ENCODE measurements at regions not wholly inside any gene's neighbourhood (a gene's known extent, or its start where the extent isn't known, plus 50 kb on each side); places are given as distances from the start of the nearest gene placed in this dataset.

- H3K9me3 ChIP-seq (ENCODE audit: control insufficient read depth, low read length): no peaks in the 10 kb centered on the region
- H3K4me1 ChIP-seq (ENCODE audit: control insufficient read depth, insufficient read depth, low read length): peaks cover 7% of the 10 kb centered on the region
- no peaks in the 10 kb centered on the region for H3K27me3 ChIP-seq (ENCODE audit: control insufficient read depth, insufficient read depth, low read length, poor library complexity, severe bottlenecking)
- no peak overlapping the region for H3K4me3 ChIP-seq (ENCODE audit: insufficient read depth, low read depth, low read length)
- no peak overlapping the region for H3K27ac ChIP-seq (ENCODE audit: insufficient read depth, low read depth, low read length, poor library complexity, severe bottlenecking)
- WGBS, 2 experiments: 92 to 94% methylated on average over 5 of the region's 5 CpGs
- no peaks in the 10 kb centered on the region for H3K36me3 ChIP-seq (ENCODE audit: control insufficient read depth, insufficient read depth, low read length)
Observed at GRCh38 chr16:6170022-6170421, 1072.4 kb upstream of the EEF2KMT start.

- H3K4me3 ChIP-seq (ENCODE audit: insufficient read depth, low read depth, low read length): no peak overlapping the region
- H3K36me3 ChIP-seq (ENCODE audit: control insufficient read depth, insufficient read depth, low read length): no peaks in the 10 kb centered on the region
- peaks cover 7% of the 10 kb centered on the region for H3K4me1 ChIP-seq (ENCODE audit: control insufficient read depth, insufficient read depth, low read length)
- WGBS, 2 experiments: 82 to 83% methylated on average over 11 of the region's 11 CpGs
- no peaks in the 10 kb centered on the region for H3K9me3 ChIP-seq (ENCODE audit: control insufficient read depth, low read length)
- no peak overlapping the region for H3K27ac ChIP-seq (ENCODE audit: insufficient read depth, low read depth, low read length, poor library complexity, severe bottlenecking)
- no peaks in the 10 kb centered on the region for H3K27me3 ChIP-seq (ENCODE audit: control insufficient read depth, insufficient read depth, low read length, poor library complexity, severe bottlenecking)
Observed at GRCh38 chr16:6165330-6165979, 1067.9 kb upstream of the EEF2KMT start.

- H3K36me3 ChIP-seq (ENCODE audit: control insufficient read depth, insufficient read depth, low read length): no peaks in the 10 kb centered on the region
- no peak overlapping the region for H3K27ac ChIP-seq (ENCODE audit: insufficient read depth, low read depth, low read length, poor library complexity, severe bottlenecking)
- 86 to 88% methylated on average over 10 of the region's 10 CpGs for WGBS, 2 experiments
- H3K9me3 ChIP-seq (ENCODE audit: control insufficient read depth, low read length): no peaks in the 10 kb centered on the region
- peaks cover 7% of the 10 kb centered on the region for H3K4me1 ChIP-seq (ENCODE audit: control insufficient read depth, insufficient read depth, low read length)
- no peak overlapping the region for H3K4me3 ChIP-seq (ENCODE audit: insufficient read depth, low read depth, low read length)
- H3K27me3 ChIP-seq (ENCODE audit: control insufficient read depth, insufficient read depth, low read length, poor library complexity, severe bottlenecking): no peaks in the 10 kb centered on the region
Observed at GRCh38 chr16:6160871-6161270, 1063.3 kb upstream of the EEF2KMT start.

- WGBS, 2 experiments: 92 to 95% methylated on average over 3 of the region's 3 CpGs
- H3K9me3 ChIP-seq (ENCODE audit: control insufficient read depth, low read length): no peaks in the 10 kb centered on the region
Observed at GRCh38 chr16:6160303-6160702, 1062.7 kb upstream of the EEF2KMT start.

GRCh38 chr16:6157806-6158205 lies 1060.2 kb upstream of the EEF2KMT start:
- H3K4me3 ChIP-seq (ENCODE audit: insufficient read depth, low read depth, low read length): no peak overlapping the region

More at GRCh38 chr16:6160303-6160702, 1062.7 kb upstream of the EEF2KMT start:
- Histone ChIP-seq H3K4me1 (ENCODE audit: control insufficient read depth, insufficient read depth, low read length) (peaks cover 3% of the 10 kb centered on the region), H3K36me3 (ENCODE audit: control insufficient read depth, insufficient read depth, low read length) (no peaks in the 10 kb centered on the region), H3K27ac (ENCODE audit: insufficient read depth, low read depth, low read length, poor library complexity, severe bottlenecking) (no peak overlapping the region), H3K4me3 (ENCODE audit: insufficient read depth, low read depth, low read length) (no peak overlapping the region), H3K27me3 (ENCODE audit: control insufficient read depth, insufficient read depth, low read length, poor library complexity, severe bottlenecking) (no peaks in the 10 kb centered on the region)

GRCh38 chr16:6155271-6155670 lies 1057.7 kb upstream of the EEF2KMT start:
- H3K36me3 ChIP-seq (ENCODE audit: control insufficient read depth, insufficient read depth, low read length): no peaks in the 10 kb centered on the region
- H3K9me3 ChIP-seq (ENCODE audit: control insufficient read depth, low read length): no peaks in the 10 kb centered on the region
- no peaks in the 10 kb centered on the region for H3K4me1 ChIP-seq (ENCODE audit: control insufficient read depth, insufficient read depth, low read length)
- no peak overlapping the region for H3K4me3 ChIP-seq (ENCODE audit: insufficient read depth, low read depth, low read length)
- 94 to 95% methylated on average over 9 of the region's 9 CpGs for WGBS, 2 experiments
- H3K27me3 ChIP-seq (ENCODE audit: control insufficient read depth, insufficient read depth, low read length, poor library complexity, severe bottlenecking): no peaks in the 10 kb centered on the region
- no peak overlapping the region for H3K27ac ChIP-seq (ENCODE audit: insufficient read depth, low read depth, low read length, poor library complexity, severe bottlenecking)

More at GRCh38 chr16:6157806-6158205, 1060.2 kb upstream of the EEF2KMT start:
- H3K4me1 ChIP-seq (ENCODE audit: control insufficient read depth, insufficient read depth, low read length): no peaks in the 10 kb centered on the region
- H3K27ac ChIP-seq (ENCODE audit: insufficient read depth, low read depth, low read length, poor library complexity, severe bottlenecking): no peak overlapping the region
- no peaks in the 10 kb centered on the region for H3K27me3 ChIP-seq (ENCODE audit: control insufficient read depth, insufficient read depth, low read length, poor library complexity, severe bottlenecking)
- WGBS, 2 experiments: 98 to 100% methylated on average over 4 of the region's 4 CpGs
- H3K9me3 ChIP-seq (ENCODE audit: control insufficient read depth, low read length): no peaks in the 10 kb centered on the region
- no peaks in the 10 kb centered on the region for H3K36me3 ChIP-seq (ENCODE audit: control insufficient read depth, insufficient read depth, low read length)

GRCh38 chr16:6153901-6154300 lies 1056.3 kb upstream of the EEF2KMT start:
- H3K27me3 ChIP-seq (ENCODE audit: control insufficient read depth, insufficient read depth, low read length, poor library complexity, severe bottlenecking): no peaks in the 10 kb centered on the region
- H3K27ac ChIP-seq (ENCODE audit: insufficient read depth, low read depth, low read length, poor library complexity, severe bottlenecking): no peak overlapping the region
- no peaks in the 10 kb centered on the region for H3K9me3 ChIP-seq (ENCODE audit: control insufficient read depth, low read length)
- H3K36me3 ChIP-seq (ENCODE audit: control insufficient read depth, insufficient read depth, low read length): no peaks in the 10 kb centered on the region
- no peak overlapping the region for H3K4me3 ChIP-seq (ENCODE audit: insufficient read depth, low read depth, low read length)
- H3K4me1 ChIP-seq (ENCODE audit: control insufficient read depth, insufficient read depth, low read length): no peaks in the 10 kb centered on the region
- 85 to 87% methylated on average over 4 of the region's 5 CpGs for WGBS, 2 experiments

GRCh38 chr16:6149031-6149430 lies 1051.4 kb upstream of the EEF2KMT start:
- no peaks in the 10 kb centered on the region for H3K9me3 ChIP-seq (ENCODE audit: control insufficient read depth, low read length)
- H3K27me3 ChIP-seq (ENCODE audit: control insufficient read depth, insufficient read depth, low read length, poor library complexity, severe bottlenecking): no peaks in the 10 kb centered on the region
- no peaks in the 10 kb centered on the region for H3K36me3 ChIP-seq (ENCODE audit: control insufficient read depth, insufficient read depth, low read length)
- H3K4me1 ChIP-seq (ENCODE audit: control insufficient read depth, insufficient read depth, low read length): no peaks in the 10 kb centered on the region
- 94 to 95% methylated on average over 10 of the region's 10 CpGs for WGBS, 2 experiments
- no peak overlapping the region for H3K4me3 ChIP-seq (ENCODE audit: insufficient read depth, low read depth, low read length)
- no peak overlapping the region for H3K27ac ChIP-seq (ENCODE audit: insufficient read depth, low read depth, low read length, poor library complexity, severe bottlenecking)

GRCh38 chr16:6148361-6148760 lies 1050.8 kb upstream of the EEF2KMT start:
- no peaks in the 10 kb centered on the region for H3K4me1 ChIP-seq (ENCODE audit: control insufficient read depth, insufficient read depth, low read length)
- H3K27ac ChIP-seq (ENCODE audit: insufficient read depth, low read depth, low read length, poor library complexity, severe bottlenecking): no peak overlapping the region
- no peak overlapping the region for H3K4me3 ChIP-seq (ENCODE audit: insufficient read depth, low read depth, low read length)
- 92 to 96% methylated on average over 2 of the region's 2 CpGs for WGBS, 2 experiments
- H3K9me3 ChIP-seq (ENCODE audit: control insufficient read depth, low read length): no peaks in the 10 kb centered on the region
- no peaks in the 10 kb centered on the region for H3K27me3 ChIP-seq (ENCODE audit: control insufficient read depth, insufficient read depth, low read length, poor library complexity, severe bottlenecking)
- no peaks in the 10 kb centered on the region for H3K36me3 ChIP-seq (ENCODE audit: control insufficient read depth, insufficient read depth, low read length)

- 77 to 81% methylated on average over 9 of the region's 9 CpGs for WGBS, 2 experiments
- no peaks in the 10 kb centered on the region for H3K36me3 ChIP-seq (ENCODE audit: control insufficient read depth, insufficient read depth, low read length)
- no peak overlapping the region for H3K27ac ChIP-seq (ENCODE audit: insufficient read depth, low read depth, low read length, poor library complexity, severe bottlenecking)
- H3K9me3 ChIP-seq (ENCODE audit: control insufficient read depth, low read length): no peaks in the 10 kb centered on the region
- no peaks in the 10 kb centered on the region for H3K27me3 ChIP-seq (ENCODE audit: control insufficient read depth, insufficient read depth, low read length, poor library complexity, severe bottlenecking)
- no peaks in the 10 kb centered on the region for H3K4me1 ChIP-seq (ENCODE audit: control insufficient read depth, insufficient read depth, low read length)
- no peak overlapping the region for H3K4me3 ChIP-seq (ENCODE audit: insufficient read depth, low read depth, low read length)
Observed at GRCh38 chr16:6146874-6147425, 1049.4 kb upstream of the EEF2KMT start.
